Activated CD4-positive, alpha-beta memory T cell treated with anti-CD3 and anti-CD28 coated beads, Interleukin-2, amount 10 ng/mL, durations not matched to agents 7 days and 5 days (primary cell): ENCODE measurements at regions not wholly inside any gene's neighbourhood (a gene's known extent, or its start where the extent isn't known, plus 50 kb on each side); places are given as distances from the start of the nearest gene placed in this dataset.
"Not testable (repeated sequence)": the region's sequence is repeated elsewhere in the genome, so short reads cannot be mapped to it uniquely, and the experiment has no call there.

Source experiments
- CTCF ChIA-PET: fragments of 350-600 bp; sonication (Branson Sonifier 250); formaldehyde crosslinking; loops from one replicate; lab custom pipeline; 2021; ENCODE audit warnings: antibody characterized with exemption, inconsistent platforms; lab: Charles Lee
- POLR2A ChIA-PET: fragments of 350-600 bp; sonication (Branson Sonifier 250); formaldehyde crosslinking; loops from one replicate; lab custom pipeline; 2021; ENCODE audit warnings: antibody characterized with exemption; lab: Charles Lee
- DNase-seq: peaks from one replicate; pipeline ENCODE4 v3.0.0-alpha.2; 2020
- H3K27ac Mint-ChIP-seq: one replicate; pipeline ENCODE4 v1.8.0; 2021; ENCODE audit warnings: mild to moderate bottlenecking, mixed read lengths
- H3K27me3 Mint-ChIP-seq: one replicate; pipeline ENCODE4 v1.8.0; 2021; ENCODE audit warnings: mixed read lengths
- H3K36me3 Mint-ChIP-seq: one replicate; pipeline ENCODE4 v1.8.0; 2021; ENCODE audit warnings: low read depth, mixed read lengths
- H3K4me1 Mint-ChIP-seq: one replicate; pipeline ENCODE4 v1.8.0; 2021; ENCODE audit warnings: mixed read lengths
- H3K4me3 Mint-ChIP-seq: one replicate; pipeline ENCODE4 v1.8.0; 2021; ENCODE audit warnings: mild to moderate bottlenecking, mixed read lengths
- H3K9me3 Mint-ChIP-seq: one replicate; pipeline ENCODE4 v1.8.0; 2021; ENCODE audit warnings: mixed read lengths

- Mint-ChIP-seq H3K9me3 (no peaks in the 10 kb centered on the region), H3K27me3 (peaks cover 65% of the 10 kb centered on the region), H3K36me3 (no peaks in the 10 kb centered on the region), H3K4me1 (peaks cover 7% of the 10 kb centered on the region), H3K4me3 (no peak overlapping the region), H3K27ac (no peak overlapping the region)
- POLR2A ChIA-PET: no interaction called here
- no peak for DNase-seq
- CTCF ChIA-PET: interaction anchor here (2.4 kb wide), 1 partner anchor 12 kb away, joined by 10 read pairs; no protein-coding TSS in a partner anchor
These were observed 98.7 kb downstream of the TRIM27 start for GRCh38 chr6:28824793-28825731.

DNA sequence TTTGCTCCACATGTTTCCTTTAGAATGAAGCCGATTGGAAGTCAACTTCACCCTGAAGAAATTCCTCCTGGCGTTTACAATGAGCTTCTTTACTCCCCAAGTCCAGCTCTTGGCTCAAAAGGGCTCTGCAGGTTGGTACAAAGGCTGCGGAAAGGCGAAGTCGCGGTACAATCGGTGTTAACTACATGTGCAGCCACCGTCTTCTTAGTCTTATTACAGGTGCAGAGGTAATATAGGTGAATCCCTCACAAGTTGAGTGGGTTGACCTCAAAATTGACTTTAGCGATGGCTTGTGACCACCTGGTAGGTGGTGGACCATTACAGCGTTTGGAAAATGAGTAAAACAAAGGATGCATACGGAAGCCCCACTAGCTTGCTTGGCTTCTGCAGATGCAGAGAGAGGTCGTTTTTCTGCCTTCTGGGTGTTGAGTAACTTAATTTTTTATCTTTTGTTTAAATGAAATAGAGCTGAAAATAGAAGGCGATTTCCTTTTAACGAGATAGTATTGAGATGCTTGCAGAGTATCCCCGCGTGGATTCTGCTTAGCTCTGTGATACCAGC lies 98.0 kb downstream of the TRIM27 start:
- Mint-ChIP-seq H3K27me3 (peaks cover 70% of the 10 kb centered on the region), H3K4me1 (peaks cover 7% of the 10 kb centered on the region), H3K4me3 (no peak overlapping the region), H3K36me3 (no peaks in the 10 kb centered on the region), H3K9me3 (no peaks in the 10 kb centered on the region), H3K27ac (peak overlapping the region; percentile 16)
- ChIA-PET CTCF (interaction anchor here (0.5 to 2.4 kb wide), 3 partner anchors 12 to 23 kb away, joined by 3 to 10 read pairs (median 4); no protein-coding TSS in a partner anchor), POLR2A (no interaction called here)
- DNase-seq: no peak

DNA sequence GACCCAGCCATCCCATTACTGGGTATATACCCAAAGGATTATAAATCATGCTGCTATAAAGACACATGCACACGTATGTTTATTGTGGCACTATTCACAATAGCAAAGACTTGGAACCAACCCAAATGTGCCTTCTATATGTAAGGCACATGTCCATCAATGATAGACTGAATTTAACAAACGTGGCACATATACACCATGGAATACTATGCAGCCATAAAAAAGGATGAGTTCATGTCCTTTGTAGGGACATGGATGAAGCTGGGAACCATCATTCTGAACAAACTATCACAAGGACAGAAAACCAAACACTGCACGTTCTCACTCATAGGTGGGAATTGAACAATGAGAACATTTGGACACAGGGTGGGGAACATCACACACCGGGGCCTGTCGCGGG lies 92.1 kb downstream of the TRIM27 start:
- H3K4me3 Mint-ChIP-seq, H3K9me3 Mint-ChIP-seq, DNase-seq, CTCF ChIA-PET, POLR2A ChIA-PET, H3K36me3 Mint-ChIP-seq, H3K4me1 Mint-ChIP-seq, H3K27ac Mint-ChIP-seq: not testable (repeated sequence)
- H3K27me3 Mint-ChIP-seq: peaks cover 56% of the 10 kb centered on the region

GRCh38 chr6:28836703-28837102 lies 87.1 kb downstream of the TRIM27 start:
- DNase-seq: not testable (repeated sequence)
- CTCF ChIA-PET: interaction anchor here (0.7 to 4.9 kb wide), 32 partner anchors 12 to 753 kb away, joined by 3 to 87 read pairs (median 9); partner anchors contain the start of gene TRIM27

GRCh38 chr6:28838289-28838633 lies 85.5 kb downstream of the TRIM27 start:
- H3K36me3 Mint-ChIP-seq: no peaks in the 10 kb centered on the region
- ChIA-PET POLR2A (interaction anchor here (1.0 to 4.0 kb wide), 13 partner anchors 25 to 945 kb away, joined by 3 to 26 read pairs (median 5); partner anchors contain the start of gene TRIM27), CTCF (interaction anchor here (0.7 to 4.9 kb wide), 45 partner anchors 8 to 1675 kb away, joined by 3 to 87 read pairs (median 5); partner anchors contain the start of genes TRIM27 and ZNF311)
- H3K27me3 Mint-ChIP-seq: peaks cover 43% of the 10 kb centered on the region
- peak overlapping the region; percentile 79 for H3K4me3 Mint-ChIP-seq
- H3K4me1 Mint-ChIP-seq: peaks cover 23% of the 10 kb centered on the region
- DNase-seq: peak; percentile 67
- peak overlapping the region; percentile 48 for H3K27ac Mint-ChIP-seq
- no peaks in the 10 kb centered on the region for H3K9me3 Mint-ChIP-seq

More at GRCh38 chr6:28836703-28837102, 87.1 kb downstream of the TRIM27 start:
- H3K36me3 Mint-ChIP-seq, H3K4me3 Mint-ChIP-seq, H3K9me3 Mint-ChIP-seq, H3K27ac Mint-ChIP-seq: not testable (repeated sequence)
- peaks cover 37% of the 10 kb centered on the region for H3K27me3 Mint-ChIP-seq
- peaks cover 23% of the 10 kb centered on the region for H3K4me1 Mint-ChIP-seq
- POLR2A ChIA-PET: interaction anchor here (0.7 to 4.0 kb wide), 8 partner anchors 26 to 179 kb away, joined by 3 to 26 read pairs (median 14); partner anchors contain the start of gene TRIM27

GRCh38 chr6:28838634-28839442 lies 84.9 kb downstream of the TRIM27 start:
- Mint-ChIP-seq H3K4me3 (peak overlapping the region; percentile 79), H3K4me1 (peaks cover 23% of the 10 kb centered on the region), H3K36me3 (no peaks in the 10 kb centered on the region), H3K9me3 (no peaks in the 10 kb centered on the region), H3K27me3 (peaks cover 38% of the 10 kb centered on the region), H3K27ac (peak overlapping the region; percentile 48)
- DNase-seq: peak; percentile 78
- POLR2A ChIA-PET: interaction anchor here (1.0 to 4.0 kb wide), 13 partner anchors 24 to 946 kb away, joined by 3 to 26 read pairs (median 5); partner anchors contain the start of gene TRIM27
- CTCF ChIA-PET: interaction anchor here (0.9 to 4.9 kb wide), 27 partner anchors 10 to 1676 kb away, joined by 3 to 87 read pairs (median 9); partner anchors contain the start of genes TRIM27 and ZNF311

DNA sequence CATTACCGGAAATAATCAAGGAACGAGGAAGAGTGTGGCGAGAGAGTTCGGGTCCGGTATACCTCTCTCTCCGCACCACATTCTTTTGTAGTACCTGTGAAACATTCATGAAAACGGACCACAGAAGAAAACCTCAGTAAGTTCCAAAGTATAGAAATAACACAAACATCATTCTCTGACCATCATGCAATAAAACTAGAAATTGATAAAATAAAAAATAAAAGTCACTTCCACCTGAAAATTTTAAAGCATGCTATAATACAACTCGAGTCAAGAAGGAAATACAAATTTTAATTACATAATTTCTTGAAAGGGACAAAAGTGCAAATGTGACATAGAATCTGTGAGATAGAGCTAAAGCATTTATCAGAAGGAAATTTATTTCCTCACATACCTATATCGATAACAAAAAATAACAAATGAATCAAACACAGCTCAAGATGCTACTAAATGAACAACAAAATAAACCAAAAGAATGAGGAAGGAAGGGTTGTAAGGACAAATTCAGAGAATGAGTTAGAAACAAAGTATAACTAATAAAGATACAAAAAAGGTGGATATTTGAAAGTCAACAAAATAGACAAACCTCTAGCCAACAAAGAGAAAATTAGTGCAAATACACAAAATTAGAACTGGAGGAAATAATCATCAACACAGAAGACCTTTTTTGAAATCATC lies 84.2 kb downstream of the TRIM27 start:
- H3K36me3 Mint-ChIP-seq: no peaks in the 10 kb centered on the region
- no peak for DNase-seq
- CTCF ChIA-PET: interaction anchor here (0.9 to 4.9 kb wide), 12 partner anchors 9 to 176 kb away, joined by 3 to 87 read pairs (median 16); partner anchors contain the start of gene ZNF311
- H3K9me3 Mint-ChIP-seq: no peaks in the 10 kb centered on the region
- H3K4me1 Mint-ChIP-seq: peaks cover 20% of the 10 kb centered on the region
- H3K27me3 Mint-ChIP-seq: peaks cover 38% of the 10 kb centered on the region
- H3K4me3 Mint-ChIP-seq: peak overlapping the region; percentile 79
- no peak overlapping the region for H3K27ac Mint-ChIP-seq
- POLR2A ChIA-PET: interaction anchor here (1.2 to 4.0 kb wide), 6 partner anchors 23 to 176 kb away, joined by 4 to 26 read pairs (median 20); partner anchors contain the start of gene TRIM27

DNA sequence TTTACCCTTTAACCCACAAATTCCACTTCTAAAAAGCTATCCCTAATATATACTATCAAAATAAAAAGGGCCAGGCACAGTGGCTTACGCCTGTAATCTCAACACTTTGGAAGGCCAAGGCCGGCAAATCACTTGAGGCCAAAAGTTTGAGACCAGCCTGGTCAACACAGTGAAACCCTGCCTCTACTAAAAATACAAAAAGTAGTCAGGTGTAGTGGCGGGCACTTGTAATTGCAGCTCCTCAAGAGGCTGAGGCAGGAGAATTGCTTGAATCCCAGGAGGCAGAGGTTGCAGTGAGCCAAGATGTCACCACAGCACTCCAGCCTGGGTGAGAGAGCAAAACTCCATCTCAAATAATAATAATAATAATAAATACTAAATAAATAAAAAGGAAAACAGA lies 82.5 kb downstream of the TRIM27 start:
- POLR2A ChIA-PET: interaction anchor here (0.8 kb wide), 1 partner anchor 22 kb away, joined by 3 read pairs; no protein-coding TSS in a partner anchor
- no peak overlapping the region for H3K27ac Mint-ChIP-seq
- no peak for DNase-seq
- H3K4me3 Mint-ChIP-seq: no peak overlapping the region
- H3K9me3 Mint-ChIP-seq: no peaks in the 10 kb centered on the region
- H3K27me3 Mint-ChIP-seq: peaks cover 32% of the 10 kb centered on the region
- H3K36me3 Mint-ChIP-seq: no peaks in the 10 kb centered on the region
- peaks cover 20% of the 10 kb centered on the region for H3K4me1 Mint-ChIP-seq
- CTCF ChIA-PET: interaction anchor here (1.4 kb wide), 1 partner anchor 117 kb away, joined by 3 read pairs; no protein-coding TSS in a partner anchor

GRCh38 chr6:28848756-28849155 lies 75.0 kb downstream of the TRIM27 start:
- H3K9me3 Mint-ChIP-seq, H3K36me3 Mint-ChIP-seq, H3K4me1 Mint-ChIP-seq, H3K27ac Mint-ChIP-seq, H3K4me3 Mint-ChIP-seq, POLR2A ChIA-PET: not testable (repeated sequence)
- CTCF ChIA-PET: interaction anchor here (0.6 to 2.6 kb wide), 6 partner anchors 11 to 167 kb away, joined by 3 to 13 read pairs (median 4); no protein-coding TSS in a partner anchor
- peak; percentile 40 for DNase-seq
- H3K27me3 Mint-ChIP-seq: peaks cover 44% of the 10 kb centered on the region
